Fibroblast of the aortic adventitia (primary cell): ENCODE measurements at regions not wholly inside any gene's neighbourhood (a gene's known extent, or its start where the extent isn't known, plus 50 kb on each side); places are given as distances from the start of the nearest gene placed in this dataset.

Source experiments
- DNase-seq: peaks from one replicate; pipeline ENCODE4 v3.0.0-alpha.2; 2010; ENCODE audit warnings: low read depth
- H3K4me3 ChIP-seq: 2 replicates; pipeline ENCODE4 v1.5.1; 2011; ENCODE audit warnings: low read depth, mild to moderate bottlenecking, control low read depth, low read length, moderate library complexity
- CTCF ChIP-seq: IDR thresholded peaks from 2 replicates; pipeline ENCODE4 v1.5.1; 2011; ENCODE audit warnings: mild to moderate bottlenecking, low read length, control low read depth, inconsistent platforms; ENCODE audit not compliant: insufficient read depth

- DNase-seq = no peak
- no peak overlapping the region for H3K4me3 ChIP-seq
- TF ChIP-seq CTCF = no peak
Observed at GRCh38 chr4:63904201-63904600, 505.0 kb downstream of the TECRL start.

- TF ChIP-seq CTCF = no peak
- H3K4me3 ChIP-seq = no peak overlapping the region
- DNase-seq = no peak
Observed at GRCh38 chr4:63901304-63901703, 507.9 kb downstream of the TECRL start.

GRCh38 chr4:63898961-63899360 is 510.3 kb downstream of the TECRL start:
- no peak for TF ChIP-seq CTCF
- DNase-seq = no peak
- H3K4me3 ChIP-seq = no peak overlapping the region

- no peak for DNase-seq
- no peak overlapping the region for H3K4me3 ChIP-seq
- no peak for TF ChIP-seq CTCF
Observed at GRCh38 chr4:63894161-63894560, 515.1 kb downstream of the TECRL start.

- no peak for DNase-seq
- no peak overlapping the region for H3K4me3 ChIP-seq
- TF ChIP-seq CTCF = no peak
Observed at GRCh38 chr4:63869370-63869769, 539.9 kb downstream of the TECRL start.

GRCh38 chr4:63851496-63851895 is 557.8 kb downstream of the TECRL start:
- TF ChIP-seq CTCF = no peak
- no peak for DNase-seq
- no peak overlapping the region for H3K4me3 ChIP-seq

- DNase-seq = no peak
- TF ChIP-seq CTCF = no peak
- H3K4me3 ChIP-seq = no peak overlapping the region
Observed at GRCh38 chr4:63841266-63841665, 568.0 kb downstream of the TECRL start.
